GM12892 (cell line): ENCODE measurements at regions not wholly inside any gene's neighbourhood (a gene's known extent, or its start where the extent isn't known, plus 50 kb on each side); places are given as distances from the start of the nearest gene placed in this dataset.
"Not testable (repeated sequence)": the region's sequence is repeated elsewhere in the genome, so short reads cannot be mapped to it uniquely, and the experiment has no call there.

Experiments used
- DNase-seq: peaks from one replicate; pipeline ENCODE4 v3.0.0; 2011; ENCODE audit not compliant: insufficient read length
- FAIRE-seq: peaks from 2 replicates; lab custom pipeline; 2011; peaks lifted over from hg19 to GRCh38; lab: Jason Lieb, UNC
- POLR2A ChIP-seq: IDR thresholded peaks from 2 replicates; pipeline ENCODE4 v1.6.1; 2011; ENCODE audit warnings: low read depth, low read length, control low read depth
- POLR2AphosphoS5 ChIP-seq: IDR thresholded peaks from 2 replicates; pipeline ENCODE4 v1.6.1; 2011; ENCODE audit warnings: low read depth, low read length, control low read depth
- TAF1 ChIP-seq: IDR thresholded peaks from 2 replicates; pipeline ENCODE4 v1.6.1; 2011; ENCODE audit warnings: low read depth, mild to moderate bottlenecking, control low read depth, low read length, borderline replicate concordance

GRCh38 chr7:46763344-46763743 is 818.6 kb downstream of the TNS3 start:
- DNase-seq: no peak
- no peak for FAIRE-seq
- TF ChIP-seq TAF1 (no peak), POLR2A (no peak), POLR2AphosphoS5 (no peak)

GRCh38 chr7:46759711-46760480 is 822.0 kb downstream of the TNS3 start:
- FAIRE-seq (no peak), DNase-seq (no peak)
- TF ChIP-seq POLR2A (no peak), TAF1 (no peak), POLR2AphosphoS5 (no peak)

- no peak for FAIRE-seq
Observed at GRCh38 chr7:46756996-46757395, 824.9 kb downstream of the TNS3 start.

GRCh38 chr7:46756256-46756655 is 825.7 kb downstream of the TNS3 start:
- no peak for FAIRE-seq
- TF ChIP-seq POLR2AphosphoS5 (no peak), POLR2A (no peak), TAF1 (no peak)
- no peak for DNase-seq

More at GRCh38 chr7:46756996-46757395, 824.9 kb downstream of the TNS3 start:
- no peak for DNase-seq
- TF ChIP-seq POLR2A (no peak), TAF1 (no peak), POLR2AphosphoS5 (no peak)

GRCh38 chr7:46755120-46756034 is 826.5 kb downstream of the TNS3 start:
- no peak for TF ChIP-seq POLR2AphosphoS5
- no peak for TF ChIP-seq POLR2A
- no peak for TF ChIP-seq TAF1
- FAIRE-seq (no peak), DNase-seq (no peak)

- FAIRE-seq (no peak), DNase-seq (no peak)
- TF ChIP-seq POLR2A (no peak), POLR2AphosphoS5 (no peak), TAF1 (no peak)
Observed at GRCh38 chr7:46754140-46754720, 827.7 kb downstream of the TNS3 start.

GRCh38 chr7:46753662-46754061 is 828.2 kb downstream of the TNS3 start:
- TF ChIP-seq POLR2AphosphoS5: no peak
- TF ChIP-seq TAF1: no peak
- no peak for TF ChIP-seq POLR2A
- FAIRE-seq: no peak
- no peak for DNase-seq

- no peak for DNase-seq
- no peak for FAIRE-seq
- TF ChIP-seq POLR2A (no peak), TAF1 (no peak), POLR2AphosphoS5 (no peak)
Observed at GRCh38 chr7:46752881-46753366, 829.0 kb downstream of the TNS3 start.

GRCh38 chr7:46751927-46752723 is 829.8 kb downstream of the TNS3 start:
- not testable (repeated sequence) for FAIRE-seq, DNase-seq

GRCh38 chr7:46751471-46751870 is 830.4 kb upstream of the IGFBP3 start:
- DNase-seq (no peak), FAIRE-seq (no peak)
- TF ChIP-seq TAF1 (no peak), POLR2A (no peak), POLR2AphosphoS5 (no peak)

GRCh38 chr7:46750321-46750865 is 829.3 kb upstream of the IGFBP3 start:
- TF ChIP-seq TAF1: no peak
- TF ChIP-seq POLR2AphosphoS5: no peak
- no peak for TF ChIP-seq POLR2A
- FAIRE-seq: no peak
- DNase-seq: no peak
